Omental fat pad (tissue), 3 donors: ENCODE measurements at regions not wholly inside any gene's neighbourhood (a gene's known extent, or its start where the extent isn't known, plus 50 kb on each side); places are given as distances from the start of the nearest gene placed in this dataset. TPM values are rescaled to one million over a fixed set of nuclear protein-coding genes. Genes with fewer than 3 reads are reported as not detected.

Experiments
- ATAC-seq: fragments of 150-250 bp; one replicate; pipeline ENCODE4 v1.9.1; 2016; ENCODE audit warnings: mild to moderate bottlenecking, moderate library complexity; ENCODE audit not compliant: low FRiP score
- DNase-seq: peaks from one replicate; pipeline ENCODE4 v3.0.0-alpha.2; 2019; ENCODE audit warnings: low spot score
- small RNA-seq: library from RNA; depleted of rRNA; stranded (forward); fragments of <200 nt; gene quantifications from one replicate; pipeline ENCODE3, GENCODE V24; 2016
- TF ChIP-seq, protein P1 (sequence below), 3 donors: fragments of 450-650 bp; IDR thresholded peaks; one replicate each; pipeline ENCODE4 v1.5.1; 2016 to 2017; ENCODE audit warnings: antibody characterized with exemption in 3 of 3, mild to moderate bottlenecking in 3 of 3, moderate library complexity in 2 of 3

DNA sequence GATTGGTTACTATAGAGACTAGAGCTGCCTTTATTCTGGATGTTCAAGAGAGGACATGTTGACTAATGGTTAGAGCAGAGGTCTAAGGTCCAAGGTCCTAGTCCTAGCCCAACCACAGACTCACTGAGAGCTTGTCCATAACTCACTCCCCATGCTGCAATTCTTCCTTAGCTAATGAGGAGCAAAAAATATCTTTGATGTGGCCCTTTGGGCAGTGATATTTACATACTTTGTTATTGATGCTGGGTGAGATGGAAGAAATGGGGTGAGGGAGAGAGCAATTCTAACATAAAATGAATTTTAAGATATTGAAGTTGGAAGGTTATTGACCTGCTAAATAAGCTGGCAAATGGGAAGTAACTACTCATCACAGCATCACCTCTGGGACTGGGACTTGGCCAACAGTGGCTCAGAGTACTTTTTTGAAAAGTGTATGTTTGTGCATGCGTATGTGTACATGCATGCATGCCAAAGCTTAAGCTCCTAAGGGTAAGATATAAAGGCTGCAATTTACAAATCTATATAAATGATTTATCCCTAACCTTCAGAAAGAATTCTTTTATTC, 58.0 kb upstream of the ANKRD55 start:
- no peak for DNase-seq
- ATAC-seq = no peak
- TF ChIP-seq, protein P1, sequence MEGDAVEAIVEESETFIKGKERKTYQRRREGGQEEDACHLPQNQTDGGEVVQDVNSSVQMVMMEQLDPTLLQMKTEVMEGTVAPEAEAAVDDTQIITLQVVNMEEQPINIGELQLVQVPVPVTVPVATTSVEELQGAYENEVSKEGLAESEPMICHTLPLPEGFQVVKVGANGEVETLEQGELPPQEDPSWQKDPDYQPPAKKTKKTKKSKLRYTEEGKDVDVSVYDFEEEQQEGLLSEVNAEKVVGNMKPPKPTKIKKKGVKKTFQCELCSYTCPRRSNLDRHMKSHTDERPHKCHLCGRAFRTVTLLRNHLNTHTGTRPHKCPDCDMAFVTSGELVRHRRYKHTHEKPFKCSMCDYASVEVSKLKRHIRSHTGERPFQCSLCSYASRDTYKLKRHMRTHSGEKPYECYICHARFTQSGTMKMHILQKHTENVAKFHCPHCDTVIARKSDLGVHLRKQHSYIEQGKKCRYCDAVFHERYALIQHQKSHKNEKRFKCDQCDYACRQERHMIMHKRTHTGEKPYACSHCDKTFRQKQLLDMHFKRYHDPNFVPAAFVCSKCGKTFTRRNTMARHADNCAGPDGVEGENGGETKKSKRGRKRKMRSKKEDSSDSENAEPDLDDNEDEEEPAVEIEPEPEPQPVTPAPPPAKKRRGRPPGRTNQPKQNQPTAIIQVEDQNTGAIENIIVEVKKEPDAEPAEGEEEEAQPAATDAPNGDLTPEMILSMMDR (IDR thresholded peaks at IDR 0.05) = no peak

DNA sequence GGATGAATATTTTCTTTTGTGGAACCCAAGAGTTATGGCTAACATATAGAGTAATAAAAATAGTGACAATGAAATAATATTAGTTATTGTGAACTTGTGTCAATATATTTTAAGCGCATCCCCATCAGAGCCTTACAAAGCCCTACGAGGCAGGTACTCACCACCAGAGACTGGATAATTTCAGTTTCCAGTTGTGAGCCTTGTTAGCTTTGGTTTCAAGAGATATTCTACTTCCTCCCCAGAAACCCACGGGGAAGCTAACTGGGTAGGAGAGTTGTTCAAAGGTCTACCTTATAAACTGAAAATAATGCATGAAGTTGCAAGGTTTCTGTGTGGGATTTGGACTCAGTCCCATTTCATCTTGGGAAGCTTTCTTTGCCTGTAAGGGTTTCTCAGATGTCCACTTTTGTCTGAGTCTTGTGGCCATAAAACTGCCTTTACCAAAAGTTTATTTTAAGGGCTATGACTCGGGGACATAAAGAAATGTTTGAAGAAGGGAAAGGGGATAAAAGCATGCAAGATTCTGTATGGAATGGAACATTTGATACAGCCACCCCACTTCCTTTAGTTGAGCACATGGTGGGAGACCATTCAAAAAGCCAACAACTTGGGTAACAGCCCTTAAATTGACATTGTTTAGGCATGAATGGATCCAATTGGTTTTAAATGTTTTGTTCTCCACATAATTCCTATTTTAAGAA, 57.4 kb upstream of the ANKRD55 start:
- DNase-seq (no peak), ATAC-seq (no peak)
- TF ChIP-seq, protein P1 (IDR thresholded peaks at IDR 0.05) = no peak

DNA sequence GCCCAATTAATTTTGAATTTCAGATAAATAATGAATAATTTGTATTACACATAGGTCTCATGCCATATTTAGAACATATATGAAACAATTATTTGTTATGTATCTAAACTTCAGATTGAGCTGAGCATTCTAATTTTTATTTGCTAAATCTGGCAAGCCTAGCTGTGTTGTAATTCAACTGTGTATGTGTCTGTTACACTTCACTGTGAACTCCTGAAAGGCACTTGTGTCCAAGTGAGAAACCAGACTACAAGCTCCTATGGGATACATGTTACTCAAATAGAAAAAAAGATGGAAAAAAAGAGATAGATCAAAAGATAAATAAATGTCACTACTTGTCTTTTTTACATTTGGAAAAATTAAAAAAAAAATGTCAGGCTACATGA, 56.5 kb upstream of the ANKRD55 start:
- DNase-seq (no peak), ATAC-seq (no peak)
- TF ChIP-seq, protein P1 (IDR thresholded peaks at IDR 0.05) = no peak

DNA sequence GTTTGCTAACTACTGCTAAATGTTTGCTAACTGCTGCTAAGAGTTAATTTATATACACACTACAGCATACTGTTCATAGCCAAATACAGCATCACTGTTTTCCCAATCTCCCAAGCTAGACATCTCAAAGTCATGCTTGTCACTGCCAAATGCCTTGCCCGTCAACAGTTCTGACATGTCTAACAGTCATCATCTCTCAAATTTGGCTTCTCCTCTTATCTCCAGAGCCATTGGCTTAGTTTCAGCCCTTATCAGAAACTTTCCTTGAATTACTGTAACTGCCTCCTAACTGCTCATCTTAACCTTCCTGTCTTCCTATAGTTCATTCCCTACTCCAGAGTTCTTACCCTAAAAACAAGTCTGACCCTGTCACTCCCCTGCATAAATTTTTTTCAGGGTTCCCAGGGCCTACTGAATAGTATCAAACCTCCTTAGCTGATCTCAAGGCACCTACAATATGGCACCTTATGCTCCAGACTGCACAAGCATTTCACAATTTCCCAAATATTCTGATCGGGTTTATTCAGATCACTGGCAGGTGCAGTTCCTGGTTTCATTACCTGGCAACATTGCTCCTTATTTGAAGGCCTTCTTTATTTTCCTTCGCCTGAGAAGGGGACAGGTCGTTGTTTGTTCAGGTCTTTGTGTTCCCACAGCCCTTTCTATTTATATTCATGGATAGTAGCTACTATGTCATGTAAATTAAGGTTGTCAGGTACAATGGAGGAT, 55.9 kb upstream of the ANKRD55 start:
- ATAC-seq (no peak), DNase-seq (no peak)
- TF ChIP-seq, protein P1 (IDR thresholded peaks at IDR 0.05) = no peak

DNA sequence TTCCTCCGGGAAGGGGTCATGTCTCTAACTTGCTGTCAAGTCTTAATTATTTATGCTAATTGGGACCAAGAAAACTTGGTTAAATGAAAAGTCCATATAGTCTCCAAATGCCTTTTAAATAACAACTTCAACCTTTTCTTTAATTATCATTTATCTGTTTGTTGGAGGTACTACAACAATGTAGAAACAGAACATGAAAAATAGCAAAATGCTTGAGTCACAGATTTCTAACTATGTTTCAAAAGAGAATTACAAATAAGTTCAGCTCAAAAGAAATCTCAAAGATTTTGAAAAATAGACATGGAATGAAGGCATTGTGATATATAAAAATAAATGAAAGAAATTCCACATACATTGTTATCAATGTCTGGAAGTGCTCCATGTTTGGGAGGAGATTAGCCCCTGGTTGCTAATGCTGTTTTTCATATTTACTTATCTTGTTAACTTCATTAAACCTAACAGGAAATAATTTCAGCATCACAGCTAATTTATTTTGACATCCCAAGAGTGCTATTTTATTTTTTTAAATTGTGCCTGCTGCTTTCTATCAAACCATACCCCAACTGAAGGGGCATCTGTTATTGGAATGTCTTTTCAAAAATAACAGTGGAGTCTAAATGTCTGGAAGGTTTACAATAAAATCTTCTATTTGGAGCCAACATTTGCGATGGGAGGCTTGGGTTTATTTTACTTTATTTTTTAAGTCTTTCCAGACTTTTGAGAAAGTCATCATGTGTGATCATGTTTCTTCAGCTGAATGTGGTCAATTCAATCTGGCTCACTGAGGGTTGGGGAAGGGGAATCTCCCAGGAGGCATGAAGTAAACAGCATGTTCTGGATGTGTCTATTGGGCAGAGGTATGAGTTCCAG, 53.1 kb upstream of the ANKRD55 start:
- ATAC-seq (no peak), DNase-seq (no peak)
- TF ChIP-seq, protein P1 (IDR thresholded peaks at IDR 0.05) = no peak

DNA sequence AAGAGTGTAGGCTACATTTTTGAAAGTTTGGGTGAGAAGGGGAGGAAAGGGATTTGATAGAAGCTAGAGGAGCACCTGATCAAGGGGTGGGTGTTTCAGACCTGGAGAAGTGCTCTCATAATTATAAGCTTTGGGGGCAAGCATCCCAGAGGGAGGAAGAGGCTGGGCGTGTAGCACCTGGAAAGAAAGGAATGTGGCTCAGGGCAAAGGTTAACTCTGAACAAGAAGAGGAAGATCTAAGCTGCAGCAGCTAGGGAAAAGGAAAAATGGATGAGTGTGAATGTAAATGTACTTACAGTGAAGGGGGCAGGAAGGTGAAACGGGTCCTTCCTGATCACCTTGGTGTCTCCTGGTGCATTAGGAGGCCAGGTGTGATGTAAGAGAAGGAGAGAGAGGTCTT, 49.8 kb upstream of the ANKRD55 start:
- DNase-seq (no peak), ATAC-seq (no peak)
- TF ChIP-seq, protein P1 (IDR thresholded peaks at IDR 0.05) = no peak

Small RNAs in the stretch of these regions (small RNA-seq; reads per million reads assigned to genes)
- gene HMGN1P17 (not detected), gene RNU6ATAC2P (not detected)
